CD4-positive, alpha-beta T cell (primary cell): ENCODE measurements at regions not wholly inside any gene's neighbourhood (a gene's known extent, or its start where the extent isn't known, plus 50 kb on each side); places are given as distances from the start of the nearest gene placed in this dataset.

Experiments
- ATAC-seq: fragments of 200-7000 bp; cut with Tn5 transposase; one replicate; pipeline ENCODE4 v1.10.0; 2022; ENCODE audit warnings: mild to moderate bottlenecking; ENCODE audit not compliant: poor library complexity
- CTCF ChIA-PET: fragments of 350-600 bp; sonication (Branson Sonifier 250); formaldehyde crosslinking; loops from one replicate; lab custom pipeline; 2021; ENCODE audit warnings: antibody characterized with exemption, inconsistent platforms; lab: Charles Lee
- POLR2A ChIA-PET: fragments of 350-600 bp; sonication (Branson Sonifier 250); formaldehyde crosslinking; loops from one replicate; lab custom pipeline; 2021; ENCODE audit warnings: antibody characterized with exemption, inconsistent platforms; lab: Charles Lee
- DNase-seq, 14 experiments: peaks; one replicate each; pipeline ENCODE4 v3.0.0-alpha.2; 2013 to 2020; ENCODE audit warnings: mixed read lengths in 2 of 14
- H3K27ac ChIP-seq, 2 donors: one replicate each; pipeline versions ENCODE4 v1.5.1 to v1.7.0; 2013; ENCODE audit warnings: low read length in 2 of 2, low read depth in 1 of 2, mild to moderate bottlenecking in 1 of 2
- H3K27me3 ChIP-seq, 2 experiments: 1 replicate in 1 of 2; 2 replicates in 1 of 2; pipeline versions ENCODE4 v1.6.1 to v1.7.0; 2013; ENCODE audit warnings: low read length in 2 of 2, control low read depth in 1 of 2, mild to moderate bottlenecking in 1 of 2, moderate library complexity in 1 of 2; ENCODE audit not compliant: insufficient read depth in 2 of 2, control insufficient read depth in 1 of 2
- H3K36me3 ChIP-seq: one replicate; pipeline ENCODE4 v1.6.1; 2013; ENCODE audit warnings: low read length, control low read depth; ENCODE audit not compliant: insufficient read depth
- H3K4me1 ChIP-seq: one replicate; pipeline ENCODE4 v1.6.1; 2013; ENCODE audit warnings: low read length, control low read depth; ENCODE audit not compliant: insufficient read depth
- H3K4me3 ChIP-seq: one replicate; pipeline ENCODE4 v1.5.1; 2013; ENCODE audit warnings: mild to moderate bottlenecking, low read length, moderate library complexity
- H3K9me3 ChIP-seq, 2 experiments: 1 replicate in 1 of 2; 2 replicates in 1 of 2; pipeline versions ENCODE4 v1.6.1 to v1.7.0; 2013; ENCODE audit warnings: low read length in 2 of 2, mild to moderate bottlenecking in 2 of 2, control low read depth in 1 of 2, moderate library complexity in 1 of 2; ENCODE audit not compliant: control insufficient read depth in 1 of 2, insufficient read depth in 1 of 2
- H3K27ac Mint-ChIP-seq: one replicate; pipeline ENCODE4 v1.8.0; 2020; ENCODE audit warnings: mixed read lengths
- H3K27me3 Mint-ChIP-seq: one replicate; pipeline ENCODE4 v1.8.0; 2021; ENCODE audit warnings: mixed read lengths
- H3K36me3 Mint-ChIP-seq: one replicate; pipeline ENCODE4 v1.8.0; 2021; ENCODE audit warnings: low read depth, mixed read lengths
- H3K4me1 Mint-ChIP-seq: one replicate; pipeline ENCODE4 v1.8.0; 2021; ENCODE audit warnings: low read depth, mixed read lengths
- H3K4me3 Mint-ChIP-seq: one replicate; pipeline ENCODE4 v1.8.0; 2020; ENCODE audit warnings: mild to moderate bottlenecking, mixed read lengths
- H3K9me3 Mint-ChIP-seq: one replicate; pipeline ENCODE4 v1.8.0; 2020; ENCODE audit warnings: mixed read lengths
- intact Hi-C, 2 experiments: fragments of 100-400 bp; cut with DNase I in 1 of 2; cut with micrococcal nuclease in 1 of 2; formaldehyde crosslinking; loops; one replicate each; pipeline versions ENCODE4 v1.15.1 to v1.9.0; 2023 to 2025; cut with DNase I, micrococcal nuclease
- TF ChIP-seq, protein P1 (sequence below): fragments of 200-600 bp; IDR thresholded peaks from one replicate; pipeline ENCODE4 v1.8.0; 2022; ENCODE audit warnings: antibody characterized with exemption, mild to moderate bottlenecking

DNA sequence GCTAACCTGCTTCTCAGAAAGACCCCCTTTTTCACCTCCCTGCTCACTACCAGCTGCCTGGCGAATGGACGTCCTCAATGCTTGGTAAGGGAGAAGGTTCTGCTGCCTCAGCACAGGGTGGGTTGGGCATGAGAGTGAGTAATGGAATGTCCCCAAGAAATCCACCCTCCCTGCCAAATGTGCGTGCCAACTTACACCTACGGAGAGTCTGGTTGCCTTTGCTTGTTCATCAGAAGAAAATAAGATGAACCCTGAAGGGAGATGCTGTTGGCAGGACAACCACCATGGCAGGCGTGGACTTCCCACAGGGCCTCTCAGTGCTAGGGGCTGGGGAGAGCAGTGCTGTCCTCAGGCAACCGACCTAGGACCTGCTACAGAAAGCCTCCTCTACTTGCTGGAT, 106.0 kb downstream of the XCL2 start:
- Histone ChIP-seq H3K27me3 (no peaks in the 10 kb centered on the region), H3K4me3 (no peak overlapping the region), H3K36me3 (no peaks in the 10 kb centered on the region), H3K4me1 (peaks cover 20% of the 10 kb centered on the region), H3K9me3 (no peaks in the 10 kb centered on the region), H3K27ac (no peak overlapping the region)
- ATAC-seq (no peak), DNase-seq (no peak)
- Mint-ChIP-seq H3K4me1 (peaks cover 31% of the 10 kb centered on the region), H3K4me3 (no peak overlapping the region), H3K27me3 (no peaks in the 10 kb centered on the region), H3K9me3 (no peaks in the 10 kb centered on the region), H3K36me3 (no peaks in the 10 kb centered on the region), H3K27ac (no peak overlapping the region)
- intact Hi-C loops, result loop anchor here (2.0 kb wide), 2 partner anchors 95 to 911 kb away; no protein-coding TSS in a partner anchor
- POLR2A ChIA-PET, result no interaction called here
- TF ChIP-seq, protein P1, sequence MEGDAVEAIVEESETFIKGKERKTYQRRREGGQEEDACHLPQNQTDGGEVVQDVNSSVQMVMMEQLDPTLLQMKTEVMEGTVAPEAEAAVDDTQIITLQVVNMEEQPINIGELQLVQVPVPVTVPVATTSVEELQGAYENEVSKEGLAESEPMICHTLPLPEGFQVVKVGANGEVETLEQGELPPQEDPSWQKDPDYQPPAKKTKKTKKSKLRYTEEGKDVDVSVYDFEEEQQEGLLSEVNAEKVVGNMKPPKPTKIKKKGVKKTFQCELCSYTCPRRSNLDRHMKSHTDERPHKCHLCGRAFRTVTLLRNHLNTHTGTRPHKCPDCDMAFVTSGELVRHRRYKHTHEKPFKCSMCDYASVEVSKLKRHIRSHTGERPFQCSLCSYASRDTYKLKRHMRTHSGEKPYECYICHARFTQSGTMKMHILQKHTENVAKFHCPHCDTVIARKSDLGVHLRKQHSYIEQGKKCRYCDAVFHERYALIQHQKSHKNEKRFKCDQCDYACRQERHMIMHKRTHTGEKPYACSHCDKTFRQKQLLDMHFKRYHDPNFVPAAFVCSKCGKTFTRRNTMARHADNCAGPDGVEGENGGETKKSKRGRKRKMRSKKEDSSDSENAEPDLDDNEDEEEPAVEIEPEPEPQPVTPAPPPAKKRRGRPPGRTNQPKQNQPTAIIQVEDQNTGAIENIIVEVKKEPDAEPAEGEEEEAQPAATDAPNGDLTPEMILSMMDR, result no peak
- CTCF ChIA-PET, result no interaction called here

DNA sequence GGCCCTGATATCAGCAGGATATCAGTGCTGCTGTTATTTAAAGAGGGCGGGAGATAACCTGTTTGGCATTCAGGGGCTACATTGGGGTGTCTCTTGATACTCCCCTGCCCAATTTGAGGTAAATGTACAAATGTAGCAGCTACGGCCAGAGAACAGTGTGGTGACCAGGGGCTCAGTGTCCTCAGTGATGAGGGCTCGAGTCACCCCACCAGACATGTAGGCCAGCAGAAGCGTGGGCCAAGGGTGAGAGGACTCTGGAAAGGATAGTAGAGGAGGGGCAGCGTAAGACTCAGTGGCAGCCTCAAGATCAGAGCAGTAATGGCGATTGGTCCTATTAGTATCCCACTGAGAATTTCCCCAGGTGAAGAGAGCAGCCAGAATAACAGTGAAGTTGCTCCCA, 108.4 kb downstream of the XCL2 start:
- Histone ChIP-seq H3K4me1 (peaks cover 17% of the 10 kb centered on the region), H3K4me3 (no peak overlapping the region), H3K36me3 (no peaks in the 10 kb centered on the region), H3K27me3 (no peaks in the 10 kb centered on the region), H3K9me3 (no peaks in the 10 kb centered on the region), H3K27ac (no peak overlapping the region)
- TF ChIP-seq, protein P1, result no peak
- intact Hi-C loops, result no loop called here
- Mint-ChIP-seq H3K27ac (no peak overlapping the region), H3K4me1 (peaks cover 18% of the 10 kb centered on the region), H3K9me3 (no peaks in the 10 kb centered on the region), H3K27me3 (no peaks in the 10 kb centered on the region), H3K36me3 (no peaks in the 10 kb centered on the region), H3K4me3 (no peak overlapping the region)
- no peak for ATAC-seq
- ChIA-PET POLR2A (no interaction called here), CTCF (no interaction called here)
- no peak for DNase-seq

DNA sequence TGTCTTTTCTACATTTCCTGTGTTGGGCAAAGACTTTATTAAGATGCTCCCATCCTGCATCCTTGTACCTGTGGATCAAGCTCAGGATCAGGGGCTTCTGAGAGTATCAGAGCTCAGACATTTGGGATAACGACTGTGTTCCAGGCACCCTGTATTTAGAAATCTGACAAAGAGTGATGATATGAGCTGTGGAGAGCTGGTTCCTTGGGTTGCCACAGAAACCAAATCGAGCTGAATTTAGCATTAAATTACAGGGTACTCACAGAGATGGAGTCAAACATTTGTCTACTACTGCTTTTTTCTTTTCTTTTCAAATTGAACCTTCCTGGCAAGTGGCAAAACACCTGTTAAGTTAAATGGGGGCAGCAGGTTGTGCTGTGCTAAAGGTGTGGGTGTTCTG, 110.6 kb downstream of the XCL2 start:
- H3K27me3 Mint-ChIP-seq, result no peaks in the 10 kb centered on the region
- TF ChIP-seq, protein P1, result no peak
- H3K36me3 ChIP-seq, result no peaks in the 10 kb centered on the region
- no peaks in the 10 kb centered on the region for H3K9me3 Mint-ChIP-seq
- no peak overlapping the region for H3K27ac Mint-ChIP-seq
- POLR2A ChIA-PET, result interaction anchor here (1.7 kb wide), 1 partner anchor 11 kb away, joined by 5 read pairs; no protein-coding TSS in a partner anchor
- intact Hi-C loops, result no loop called here
- no peaks in the 10 kb centered on the region for H3K4me1 ChIP-seq
- CTCF ChIA-PET, result no interaction called here
- no peaks in the 10 kb centered on the region for H3K27me3 ChIP-seq
- no peaks in the 10 kb centered on the region for H3K36me3 Mint-ChIP-seq
- DNase-seq (no peak), ATAC-seq (no peak)
- no peak overlapping the region for H3K27ac ChIP-seq
- no peaks in the 10 kb centered on the region for H3K9me3 ChIP-seq
- H3K4me1 Mint-ChIP-seq, result no peaks in the 10 kb centered on the region
- H3K4me3 Mint-ChIP-seq, result no peak overlapping the region
- no peak overlapping the region for H3K4me3 ChIP-seq
